Spleen (tissue), 7 donors: ENCODE measurements at regions not wholly inside any gene's neighbourhood (a gene's known extent, or its start where the extent isn't known, plus 50 kb on each side); places are given as distances from the start of the nearest gene placed in this dataset.

Source experiments
- POLR2A ChIP-seq, 3 donors: fragments of 450-650 bp; IDR thresholded peaks; one replicate each; pipeline ENCODE4 v1.5.1; 2017; ENCODE audit warnings: antibody characterized with exemption in 3 of 3, mild to moderate bottlenecking in 1 of 3
- TF ChIP-seq, protein P1 (sequence below), 11 experiments: fragments of 200-600 bp in 7 of 11; fragments of 450-650 bp in 4 of 11; sonication (generic) in 4 of 11; IDR thresholded peaks in 8 of 11; conservative IDR thresholded peaks in 3 of 11; 1 replicate in 7 of 11; 2 replicates in 4 of 11; pipeline versions ENCODE4 v1.4.0 to v1.8.0; 2016 to 2021; ENCODE audit warnings: antibody characterized with exemption in 11 of 11, inconsistent platforms in 4 of 11, mild to moderate bottlenecking in 1 of 11
- donor health status: DM: no; HTN: no; CAD: no; lungs with moderate emphysema.
- donor health status: DM: no; HTN: no; CAD: no.
- donor health status: DM: no; HTN: no; CAD: no.

- no peak for TF ChIP-seq POLR2A (IDR thresholded peaks at IDR 0.05)
- TF ChIP-seq, protein P1, sequence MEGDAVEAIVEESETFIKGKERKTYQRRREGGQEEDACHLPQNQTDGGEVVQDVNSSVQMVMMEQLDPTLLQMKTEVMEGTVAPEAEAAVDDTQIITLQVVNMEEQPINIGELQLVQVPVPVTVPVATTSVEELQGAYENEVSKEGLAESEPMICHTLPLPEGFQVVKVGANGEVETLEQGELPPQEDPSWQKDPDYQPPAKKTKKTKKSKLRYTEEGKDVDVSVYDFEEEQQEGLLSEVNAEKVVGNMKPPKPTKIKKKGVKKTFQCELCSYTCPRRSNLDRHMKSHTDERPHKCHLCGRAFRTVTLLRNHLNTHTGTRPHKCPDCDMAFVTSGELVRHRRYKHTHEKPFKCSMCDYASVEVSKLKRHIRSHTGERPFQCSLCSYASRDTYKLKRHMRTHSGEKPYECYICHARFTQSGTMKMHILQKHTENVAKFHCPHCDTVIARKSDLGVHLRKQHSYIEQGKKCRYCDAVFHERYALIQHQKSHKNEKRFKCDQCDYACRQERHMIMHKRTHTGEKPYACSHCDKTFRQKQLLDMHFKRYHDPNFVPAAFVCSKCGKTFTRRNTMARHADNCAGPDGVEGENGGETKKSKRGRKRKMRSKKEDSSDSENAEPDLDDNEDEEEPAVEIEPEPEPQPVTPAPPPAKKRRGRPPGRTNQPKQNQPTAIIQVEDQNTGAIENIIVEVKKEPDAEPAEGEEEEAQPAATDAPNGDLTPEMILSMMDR (IDR thresholded peaks at IDR 0.05 in 8 of 11, conservative IDR thresholded peaks at IDR 0.05 in 3 of 11), result no peak
These were observed 66.4 kb upstream of the TJP1 start for GRCh38 chr15:29888646-29889045.
